GM21515 (cell line): ENCODE measurements at regions not wholly inside any gene's neighbourhood (a gene's known extent, or its start where the extent isn't known, plus 50 kb on each side); places are given as distances from the start of the nearest gene placed in this dataset.
"Not testable (repeated sequence)": the region's sequence is repeated elsewhere in the genome, so short reads cannot be mapped to it uniquely, and the experiment has no call there.

Experiments used
- ATAC-seq: cut with Tn5 transposase; IDR thresholded peaks from one replicate; pipeline ENCODE4 v1.9.1; 2021; ENCODE audit not compliant: unreplicated experiment

DNA sequence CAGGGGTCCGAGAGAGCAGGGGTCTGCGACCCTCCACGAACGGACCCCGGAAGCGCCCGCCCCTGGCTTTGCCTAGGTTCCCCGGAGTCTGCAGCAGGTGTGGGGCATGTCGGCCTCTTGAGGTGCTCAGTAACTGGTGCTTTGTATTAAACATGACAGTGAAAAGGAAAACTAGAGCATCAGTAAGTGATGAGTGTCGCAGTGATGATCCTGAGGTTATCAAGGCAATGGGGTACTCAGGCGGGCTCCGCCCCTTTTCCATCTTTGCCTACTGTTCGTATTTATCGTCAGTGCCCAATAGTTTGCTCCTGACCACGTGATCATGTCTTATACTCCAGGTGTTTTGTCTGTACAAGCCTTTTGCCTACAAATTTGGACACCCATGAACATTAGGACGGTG is 262.4 kb downstream of the ZNF37A start:
- peak; percentile 43 for ATAC-seq

DNA sequence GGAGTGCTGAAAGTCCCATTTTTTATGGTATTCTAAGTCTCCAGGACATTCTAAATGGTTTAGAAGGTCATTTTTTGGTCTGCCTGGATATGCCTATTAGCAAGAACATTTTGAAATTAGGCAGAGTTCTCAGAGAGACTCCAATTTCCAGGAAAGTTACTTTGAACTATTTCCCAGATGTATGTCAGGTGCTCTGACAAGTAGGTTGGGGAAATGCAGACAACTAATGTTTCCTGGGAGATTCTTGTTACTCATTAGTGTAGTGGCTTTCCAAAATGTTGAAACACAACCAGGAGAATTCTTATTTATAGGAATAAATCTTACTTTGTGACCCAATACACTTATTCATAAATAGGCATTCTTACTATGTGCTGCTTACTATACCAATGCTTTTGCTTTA is 268.4 kb downstream of the ZNF37A start:
- not testable (repeated sequence) for ATAC-seq

DNA sequence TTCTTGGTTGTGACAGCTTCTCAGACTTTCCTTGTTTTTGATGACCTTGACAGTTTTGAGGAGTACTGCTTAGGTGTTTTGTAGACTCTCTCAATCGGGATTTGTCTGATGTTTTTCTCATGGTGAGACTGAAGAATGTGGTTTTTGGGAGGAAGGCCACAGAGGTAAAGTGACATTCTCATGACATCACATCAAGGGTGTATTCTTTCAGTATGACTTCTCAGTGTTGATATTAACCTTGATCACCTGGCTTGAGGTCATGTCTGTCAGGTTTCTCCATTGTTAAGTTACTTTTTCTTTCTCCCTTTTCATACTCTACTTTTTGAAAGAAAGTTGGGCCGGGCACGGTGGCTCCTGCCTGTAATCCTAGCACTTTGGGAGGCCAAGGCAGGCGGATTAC is 269.9 kb downstream of the ZNF37A start:
- ATAC-seq, result not testable (repeated sequence)

DNA sequence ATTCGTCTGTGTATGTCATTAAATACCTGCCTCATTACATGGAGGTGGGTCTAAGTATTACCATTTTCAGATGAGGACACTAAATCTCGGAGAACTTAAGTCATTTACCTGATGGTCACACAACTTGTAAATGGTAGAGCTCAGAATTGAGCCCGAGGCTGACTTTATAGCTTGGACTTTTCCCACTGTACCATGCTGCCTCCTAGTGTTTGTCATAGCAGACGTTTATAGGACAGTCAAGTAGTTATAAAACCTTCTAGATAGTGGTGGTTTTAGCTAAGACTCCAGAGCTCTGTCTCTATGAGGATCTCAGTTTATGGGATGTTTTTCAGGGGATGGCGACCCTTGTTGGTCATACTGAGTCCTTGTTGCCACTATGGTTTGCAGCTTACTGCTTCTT is 271.8 kb downstream of the ZNF37A start:
- not testable (repeated sequence) for ATAC-seq

DNA sequence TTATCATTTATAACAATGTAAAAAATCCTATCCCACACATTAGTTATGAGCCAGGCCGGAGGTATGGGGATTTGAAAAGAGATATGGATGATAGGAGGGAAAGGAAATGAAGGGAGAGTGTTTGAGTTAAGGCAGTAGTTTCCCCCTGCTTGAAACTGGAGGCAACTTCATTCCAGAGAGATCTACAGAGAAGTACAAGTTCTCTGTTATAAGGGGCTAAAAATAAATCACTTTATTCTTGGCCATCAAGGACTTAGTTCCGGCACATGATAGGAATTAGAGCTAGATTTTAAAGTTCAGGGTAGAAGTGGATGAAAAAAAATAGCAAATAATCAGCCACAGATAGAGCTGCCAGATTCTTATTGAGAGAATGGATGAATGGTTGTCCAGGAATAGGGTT is 289.7 kb downstream of the ZNF37A start:
- not testable (repeated sequence) for ATAC-seq

GRCh38 chr10:38386869-38387268 is 292.7 kb downstream of the ZNF37A start:
- ATAC-seq, result not testable (repeated sequence)

- not testable (repeated sequence) for ATAC-seq
Observed at GRCh38 chr10:38390725-38391124, 296.6 kb downstream of the ZNF37A start.

DNA sequence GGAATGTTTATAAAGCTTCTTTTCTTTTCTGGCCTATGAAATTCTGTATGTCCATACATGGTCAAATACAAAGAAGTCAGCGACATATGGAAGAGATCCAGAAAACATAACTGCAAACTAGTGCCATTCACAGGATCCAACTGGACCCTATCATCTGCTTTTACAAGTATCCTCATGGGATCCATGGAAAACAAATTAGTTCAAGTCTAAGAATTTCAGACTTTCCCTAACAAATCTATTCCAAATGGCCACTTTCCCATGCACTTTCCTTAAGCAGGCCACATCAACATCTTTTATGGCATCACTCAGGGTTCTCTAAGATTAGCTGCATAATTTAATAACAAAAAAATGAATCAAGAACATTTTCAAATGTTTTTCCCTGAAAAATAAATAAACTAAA is 301.3 kb downstream of the ZNF37A start:
- not testable (repeated sequence) for ATAC-seq

DNA sequence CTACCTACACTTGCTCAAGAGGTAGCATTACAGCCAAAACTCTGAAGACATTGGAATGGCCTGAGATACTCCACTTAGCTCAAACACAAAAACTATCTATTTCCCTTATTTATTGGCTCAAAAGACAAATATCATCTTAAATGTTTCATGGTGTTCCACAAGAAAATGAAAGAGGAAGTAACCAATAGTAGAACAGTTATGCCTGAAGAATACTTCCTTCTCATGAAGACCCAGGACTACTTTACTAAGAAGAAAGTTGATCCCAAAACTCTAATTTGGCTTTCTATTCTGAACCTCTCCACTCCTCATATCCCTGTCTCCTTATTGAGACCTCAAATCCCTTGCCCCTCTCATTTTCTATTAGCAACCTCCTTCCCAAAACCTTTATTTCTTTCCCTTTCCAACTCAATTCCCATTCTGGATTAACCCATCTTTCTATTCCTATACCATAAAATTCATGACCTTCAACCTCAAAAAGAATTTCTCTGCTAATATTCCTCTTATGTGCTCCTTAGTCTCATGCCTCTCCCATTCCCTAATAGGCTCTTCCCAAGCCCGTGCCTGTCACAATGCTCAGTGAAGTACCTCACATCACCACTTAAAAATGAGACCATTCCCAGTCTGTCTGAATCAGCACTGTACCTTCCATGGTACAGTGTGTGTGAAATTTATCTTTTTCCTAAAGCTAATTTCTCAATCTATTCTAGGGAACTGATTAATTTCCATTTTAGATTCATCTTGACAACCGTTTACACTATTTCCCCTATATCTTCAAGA is 302.2 kb downstream of the ZNF37A start:
- ATAC-seq, result not testable (repeated sequence)

DNA sequence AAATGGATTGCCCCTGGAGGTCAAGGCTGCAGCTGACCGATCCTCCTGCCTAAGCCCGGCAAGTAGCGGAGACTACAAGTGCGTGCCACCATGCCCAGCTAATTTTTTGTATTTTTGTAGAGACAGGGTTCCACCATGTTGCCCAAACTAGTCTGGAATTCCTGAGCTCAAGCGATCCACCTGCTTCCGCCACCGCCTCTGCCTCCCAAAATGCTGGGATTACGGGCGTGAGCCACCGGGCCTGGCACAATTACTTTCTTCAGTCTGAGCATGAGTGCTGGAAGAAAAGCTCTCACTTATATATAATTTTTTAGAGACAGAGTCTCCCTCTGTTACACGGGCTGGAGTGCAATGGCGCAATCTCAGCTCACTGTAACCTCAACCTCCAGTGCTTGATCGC is 307.4 kb downstream of the ZNF37A start:
- ATAC-seq, result not testable (repeated sequence)

- peak; percentile 99 for ATAC-seq
Observed at GRCh38 chr10:38402442-38403346, 308.6 kb downstream of the ZNF37A start.

DNA sequence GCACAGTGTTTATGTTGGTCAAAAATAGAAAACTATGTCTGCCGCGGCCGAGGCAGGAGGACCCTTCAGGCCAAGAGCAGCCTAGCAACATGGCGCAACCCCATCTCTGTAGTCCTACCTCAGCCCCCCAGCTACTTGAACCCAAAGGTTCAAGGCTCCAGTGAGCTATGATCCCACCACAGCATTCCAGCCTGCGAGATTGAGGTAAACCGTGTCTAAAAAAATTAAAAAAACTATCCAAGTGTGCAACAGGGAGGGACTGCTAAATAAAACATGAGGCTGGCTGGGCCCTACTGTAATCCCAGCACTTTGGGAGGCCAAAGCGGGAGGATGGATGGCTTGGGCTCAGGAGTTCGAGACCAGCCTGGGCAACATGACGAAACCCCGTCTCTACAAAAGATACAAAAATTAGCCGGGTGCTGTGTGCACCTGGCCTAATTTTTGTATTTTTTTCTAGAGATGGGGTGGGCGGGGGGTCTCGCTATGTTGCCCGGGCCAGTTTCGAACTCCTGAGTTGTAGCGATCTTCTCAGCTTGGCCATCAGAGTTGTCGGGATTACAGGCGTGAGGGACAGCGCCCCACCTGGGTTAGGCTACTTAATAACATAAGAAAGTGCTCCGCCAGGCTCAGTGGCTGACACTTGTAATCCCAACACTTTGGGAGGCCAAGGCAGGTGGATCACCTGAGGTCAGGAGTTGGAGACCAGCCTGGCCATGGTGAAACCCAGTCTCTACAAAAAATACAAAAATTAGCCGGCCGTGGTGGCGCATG is 309.4 kb downstream of the ZNF37A start:
- ATAC-seq, result not testable (repeated sequence)

DNA sequence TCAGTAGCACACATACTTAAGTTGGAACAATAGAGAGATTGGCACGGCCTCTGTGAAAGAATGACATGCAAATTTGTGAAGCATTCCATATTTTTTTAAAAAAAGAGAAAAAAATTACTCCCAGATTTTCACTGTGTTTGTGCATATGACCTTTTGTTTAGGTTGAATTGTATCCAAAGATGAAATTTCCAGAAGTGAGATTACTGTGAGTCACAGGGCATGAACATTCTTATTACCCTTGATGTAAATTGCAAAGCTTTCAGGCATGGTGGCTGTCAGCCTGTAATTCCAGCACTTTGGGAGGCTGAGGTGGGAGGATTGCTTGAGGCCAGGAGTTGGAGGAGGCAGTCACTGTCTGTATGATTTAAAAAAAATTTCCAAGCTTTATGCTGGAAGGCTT is 329.5 kb downstream of the ZNF37A start:
- ATAC-seq, result not testable (repeated sequence)

DNA sequence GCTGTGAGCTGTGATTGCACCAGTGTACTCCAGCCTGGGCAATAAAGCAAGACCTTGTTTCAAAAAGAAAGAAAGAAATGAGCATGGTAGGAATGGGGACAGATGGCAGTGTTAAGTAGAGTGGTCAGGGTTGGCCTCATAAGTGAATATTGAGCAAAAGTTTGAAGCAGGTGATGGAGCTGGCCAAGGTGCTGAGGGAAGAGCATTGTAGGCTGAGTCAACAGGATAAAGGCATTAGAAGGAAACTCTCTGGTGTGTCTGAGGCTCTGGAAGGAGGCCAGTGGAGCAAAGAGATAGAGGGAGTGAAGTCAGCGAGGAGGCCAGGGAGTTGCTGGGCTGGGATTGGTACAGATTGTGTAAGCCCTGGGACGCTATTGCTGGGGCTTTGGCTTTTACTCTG is 336.1 kb downstream of the ZNF37A start:
- ATAC-seq, result not testable (repeated sequence)

GRCh38 chr10:38437359-38437758 is 343.2 kb downstream of the ZNF37A start:
- not testable (repeated sequence) for ATAC-seq

- not testable (repeated sequence) for ATAC-seq
Observed at GRCh38 chr10:38448614-38449355, 354.6 kb downstream of the ZNF37A start.

GRCh38 chr10:38449618-38450017 is 355.5 kb downstream of the ZNF37A start:
- not testable (repeated sequence) for ATAC-seq

GRCh38 chr10:38450372-38451057 is 356.4 kb downstream of the ZNF37A start:
- ATAC-seq, result not testable (repeated sequence)

- ATAC-seq, result not testable (repeated sequence)
Observed at GRCh38 chr10:38451306-38451967, 357.3 kb downstream of the ZNF37A start.
